Stomach (tissue), 8 donors: ENCODE measurements at regions not wholly inside any gene's neighbourhood (a gene's known extent, or its start where the extent isn't known, plus 50 kb on each side); places are given as distances from the start of the nearest gene placed in this dataset.

Experiments used
- DNase-seq, 2 donors: peaks; one replicate each; pipeline versions ENCODE4 v3.0.0 to v3.0.0-alpha.2; 2013 to 2019
- H3K27ac ChIP-seq, 5 donors: fragments of 200-600 bp in 4 of 5; sonication (generic) in 4 of 5; one replicate each; pipeline ENCODE4 v1.5.1; 2013 to 2019; ENCODE audit warnings: mild to moderate bottlenecking in 1 of 5, moderate library complexity in 1 of 5
- H3K27me3 ChIP-seq, 3 donors: fragments of 200-600 bp; sonication (generic); one replicate each; pipeline ENCODE4 v1.5.1; 2017 to 2019; ENCODE audit warnings: mixed run types in 1 of 3
- H3K36me3 ChIP-seq, 4 donors: fragments of 200-600 bp; sonication (generic); 1 replicate in 3 of 4; 2 replicates in 1 of 4; pipeline ENCODE4 v1.5.1; 2016 to 2019
- H3K4me1 ChIP-seq, 4 donors: fragments of 200-600 bp; sonication (generic); one replicate each; pipeline ENCODE4 v1.5.1; 2016 to 2019
- H3K4me3 ChIP-seq, 4 donors: fragments of 200-600 bp; sonication (generic) in 3 of 4; one replicate each; pipeline ENCODE4 v1.5.1; 2016 to 2019; ENCODE audit warnings: mild to moderate bottlenecking in 1 of 4
- H3K9me3 ChIP-seq, 4 donors: fragments of 200-600 bp; sonication (generic); one replicate each; pipeline ENCODE4 v1.5.1; 2016 to 2019
- EP300 ChIP-seq: sonication (generic); formaldehyde crosslinking; IDR thresholded peaks from one replicate; pipeline ENCODE4 v1.6.1; 2017; ENCODE audit warnings: antibody characterized with exemption
- POLR2A ChIP-seq, 4 donors: fragments of 450-650 bp; IDR thresholded peaks; one replicate each; pipeline ENCODE4 v1.6.1; 2016; ENCODE audit warnings: antibody characterized with exemption in 4 of 4, control low read depth in 2 of 4, mild to moderate bottlenecking in 1 of 4, moderate library complexity in 1 of 4
- POLR2AphosphoS5 ChIP-seq, 3 donors: sonication (generic); formaldehyde crosslinking; IDR thresholded peaks; one replicate each; pipeline ENCODE4 v1.6.1; 2016; ENCODE audit warnings: antibody characterized with exemption in 3 of 3
- WGBS, 5 donors: extraction: QIAGEN DNeasy Blood & Tissue Kit in 3 of 5; methylation state at CpG; one replicate each; pipeline versions ENCODE4 v1.1.5 to v1.1.7; 2013 to 2018; 5-methylcytosine and 5-hydroxymethylcytosine counted together
- intact Hi-C: fragments of 100-400 bp; cut with DNase I; formaldehyde crosslinking; loops from one replicate; pipeline ENCODE4 v1.15.1; 2023; ENCODE audit warnings: low total_unique reads
- TF ChIP-seq, protein P1 (sequence below), 7 experiments: fragments of 450-650 bp in 4 of 7; fragments of 200-600 bp in 3 of 7; sonication (generic) in 3 of 7; IDR thresholded peaks; one replicate each; pipeline ENCODE4 v1.5.1; 2016 to 2019; ENCODE audit warnings: antibody characterized with exemption in 7 of 7, control low read depth in 2 of 7, mild to moderate bottlenecking in 1 of 7
- donor health status: healthy with polysubstance abuse.
- donor health status: Bipolar disorder and iron deficiency.
- donor health status: healthy.

DNA sequence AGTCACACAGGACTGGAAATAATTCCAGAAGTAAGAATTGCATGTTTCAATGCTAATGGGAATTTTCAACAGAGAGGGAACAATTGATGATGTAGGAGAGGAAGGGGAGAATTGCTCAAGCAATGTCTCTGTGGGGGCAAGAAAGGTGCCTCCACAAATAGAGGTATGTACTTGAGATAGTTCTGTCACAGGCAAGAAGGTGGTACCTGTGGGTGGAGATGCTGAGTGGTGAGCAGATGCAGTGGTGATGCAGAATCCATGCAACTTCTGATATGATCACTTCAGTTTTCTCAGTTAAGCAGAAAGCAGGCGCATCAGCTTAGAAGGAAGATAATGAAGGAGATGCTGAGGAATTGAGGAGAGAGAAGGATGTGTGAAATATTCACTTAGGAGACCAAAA is 55.1 kb upstream of the SEC24B start:
- 94 to 100% (median 97%) methylated on average over 1 of the region's 1 CpG for WGBS, 5 donors
- Histone ChIP-seq H3K27me3 (peaks cover 0 to 4% (median 0%) of the 10 kb centered on the region in 3 donors), H3K4me1 (no peaks in the 10 kb centered on the region), H3K27ac (no peak overlapping the region), H3K36me3 (no peaks in the 10 kb centered on the region), H3K9me3 (no peaks in the 10 kb centered on the region), H3K4me3 (no peak overlapping the region)
- TF ChIP-seq POLR2AphosphoS5 (IDR thresholded peaks at IDR 0.05) (no peak), POLR2A (IDR thresholded peaks at IDR 0.05) (no peak), EP300 (no peak)
- TF ChIP-seq, protein P1, sequence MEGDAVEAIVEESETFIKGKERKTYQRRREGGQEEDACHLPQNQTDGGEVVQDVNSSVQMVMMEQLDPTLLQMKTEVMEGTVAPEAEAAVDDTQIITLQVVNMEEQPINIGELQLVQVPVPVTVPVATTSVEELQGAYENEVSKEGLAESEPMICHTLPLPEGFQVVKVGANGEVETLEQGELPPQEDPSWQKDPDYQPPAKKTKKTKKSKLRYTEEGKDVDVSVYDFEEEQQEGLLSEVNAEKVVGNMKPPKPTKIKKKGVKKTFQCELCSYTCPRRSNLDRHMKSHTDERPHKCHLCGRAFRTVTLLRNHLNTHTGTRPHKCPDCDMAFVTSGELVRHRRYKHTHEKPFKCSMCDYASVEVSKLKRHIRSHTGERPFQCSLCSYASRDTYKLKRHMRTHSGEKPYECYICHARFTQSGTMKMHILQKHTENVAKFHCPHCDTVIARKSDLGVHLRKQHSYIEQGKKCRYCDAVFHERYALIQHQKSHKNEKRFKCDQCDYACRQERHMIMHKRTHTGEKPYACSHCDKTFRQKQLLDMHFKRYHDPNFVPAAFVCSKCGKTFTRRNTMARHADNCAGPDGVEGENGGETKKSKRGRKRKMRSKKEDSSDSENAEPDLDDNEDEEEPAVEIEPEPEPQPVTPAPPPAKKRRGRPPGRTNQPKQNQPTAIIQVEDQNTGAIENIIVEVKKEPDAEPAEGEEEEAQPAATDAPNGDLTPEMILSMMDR (IDR thresholded peaks at IDR 0.05) = no peak
- DNase-seq = no peak
- intact Hi-C loops = no loop called here

GRCh38 chr4:109378076-109378475 is 55.5 kb upstream of the SEC24B start:
- no peak overlapping the region for H3K27ac ChIP-seq
- no peaks in the 10 kb centered on the region for H3K36me3 ChIP-seq
- no peak overlapping the region for H3K4me3 ChIP-seq
- WGBS, 5 donors = 52 to 79% (median 59%) methylated on average over 3 of the region's 3 CpGs
- H3K27me3 ChIP-seq = peaks cover 0 to 4% (median 0%) of the 10 kb centered on the region in 3 donors
- H3K4me1 ChIP-seq = no peaks in the 10 kb centered on the region
- H3K9me3 ChIP-seq = no peaks in the 10 kb centered on the region
- intact Hi-C loops = no loop called here
- no peak for TF ChIP-seq POLR2A (IDR thresholded peaks at IDR 0.05)
- no peak for TF ChIP-seq POLR2AphosphoS5 (IDR thresholded peaks at IDR 0.05)
- no peak for TF ChIP-seq EP300
- TF ChIP-seq, protein P1 (IDR thresholded peaks at IDR 0.05) = no peak
- DNase-seq = no peak

- Histone ChIP-seq H3K27ac (no peak overlapping the region), H3K36me3 (no peaks in the 10 kb centered on the region)
- 84 to 93% (median 87%) methylated on average over 8 of the region's 8 CpGs for WGBS, 5 donors
These were observed 57.7 kb upstream of the SEC24B start for GRCh38 chr4:109375778-109376414.

DNA sequence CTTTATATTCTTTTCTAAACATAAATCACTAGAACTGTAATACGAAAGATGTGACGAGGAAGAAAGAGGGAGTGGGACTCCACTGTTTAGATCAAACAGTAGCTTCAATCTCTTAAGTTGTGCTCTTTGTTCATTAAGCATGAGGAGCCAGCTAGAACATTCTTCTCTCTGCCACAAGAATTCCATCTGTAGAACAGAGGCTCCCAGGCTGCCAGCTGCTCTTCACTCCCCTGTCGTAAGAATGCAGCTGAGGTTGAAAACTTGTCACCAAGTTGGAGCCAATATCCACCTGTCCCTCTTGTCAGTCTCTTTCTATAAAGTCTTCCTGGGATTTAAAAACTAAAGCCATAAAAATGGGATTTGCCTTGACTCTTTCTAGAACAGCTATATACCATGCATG is 65.0 kb upstream of the SEC24B start:
- TF ChIP-seq EP300 (no peak), POLR2A (IDR thresholded peaks at IDR 0.05) (no peak), POLR2AphosphoS5 (IDR thresholded peaks at IDR 0.05) (no peak)
- TF ChIP-seq, protein P1 (IDR thresholded peaks at IDR 0.05) = no peak
- 76 to 86% (median 83%) methylated on average over 3 of the region's 3 CpGs for WGBS, 5 donors
- H3K27ac ChIP-seq = no peak overlapping the region
- no peaks in the 10 kb centered on the region for H3K4me1 ChIP-seq
- intact Hi-C loops = no loop called here
- no peaks in the 10 kb centered on the region for H3K9me3 ChIP-seq
- no peak for DNase-seq
- no peak overlapping the region for H3K4me3 ChIP-seq
- H3K27me3 ChIP-seq = no peaks in the 10 kb centered on the region
- no peaks in the 10 kb centered on the region for H3K36me3 ChIP-seq

More at GRCh38 chr4:109375778-109376414, 57.7 kb upstream of the SEC24B start:
- Histone ChIP-seq H3K4me3 (no peak overlapping the region), H3K4me1 (no peaks in the 10 kb centered on the region), H3K9me3 (no peaks in the 10 kb centered on the region), H3K27me3 (peaks cover 0 to 4% (median 0%) of the 10 kb centered on the region in 3 donors)
- DNase-seq = no peak
- no peak for TF ChIP-seq EP300
- TF ChIP-seq POLR2A (IDR thresholded peaks at IDR 0.05) = no peak
- TF ChIP-seq, protein P1 (IDR thresholded peaks at IDR 0.05) = no peak
- no peak for TF ChIP-seq POLR2AphosphoS5 (IDR thresholded peaks at IDR 0.05)
- intact Hi-C loops = no loop called here
